K562 (cell line): ENCODE measurements at regions not wholly inside any gene's neighbourhood (a gene's known extent, or its start where the extent isn't known, plus 50 kb on each side); places are given as distances from the start of the nearest gene placed in this dataset.

Source experiments
- ATAC-seq: fragments of 200-7000 bp; cut with Tn5 transposase; 3 replicates; pipeline ENCODE4 v1.9.1; 2020; ENCODE audit warnings: moderate library complexity
- BruUV-seq: library from RNA; stranded (reverse); fragments of 400-500 nt; replicated peaks from 2 replicates; lab custom pipeline; 2021; lab: Mats Ljungman, UMichigan
- CTCF ChIA-PET: fragments of 300-600 bp; formaldehyde crosslinking; extraction: SDS; loops from one replicate; lab custom pipeline; 2021; ENCODE audit warnings: low intra/inter-chr PET ratio; lab: Yijun Ruan, JAX
- POLR2A ChIA-PET: fragments of 300-600, 350-650 bp; sonication (Branson Sonifier 250); formaldehyde crosslinking; extraction: SDS; loops from one replicate; lab custom pipeline; 2021; ENCODE audit warnings: antibody characterized with exemption, inconsistent platforms; lab: Yijun Ruan, JAX
- DNase-seq, 4 experiments: peaks; one replicate each; pipeline versions ENCODE4 v3.0.0 to v3.0.0-alpha.2; 2011 to 2018; ENCODE audit warnings: low spot score in 3 of 4, mixed read lengths in 3 of 4; ENCODE audit errors: extremely low read depth in 1 of 4
- FAIRE-seq: peaks from 2 replicates; lab custom pipeline; 2011; peaks lifted over from hg19 to GRCh38; lab: Jason Lieb, UNC
- H2AFZ ChIP-seq: 2 replicates; pipeline ENCODE4 v1.6.0; 2011; ENCODE audit warnings: low read depth, low read length, control low read depth, inconsistent platforms
- H3K27ac ChIP-seq: fragments of 200-600 bp; 3 replicates; pipeline ENCODE4 v1.8.0; 2011; ENCODE audit warnings: low read depth, mild to moderate bottlenecking, control low read depth, inconsistent platforms, low read length, moderate library complexity, mixed read lengths; ENCODE audit errors: extremely low read depth
- H3K27me3 ChIP-seq, 2 experiments: fragments of 300-600 bp in 1 of 2; 2 replicates in 1 of 2; 3 replicates in 1 of 2; pipeline versions ENCODE4 v1.6.0 to v1.8.0; 2011; ENCODE audit warnings: inconsistent platforms in 2 of 2, low read length in 2 of 2, mild to moderate bottlenecking in 1 of 2, mixed read lengths in 1 of 2, moderate library complexity in 1 of 2; ENCODE audit not compliant: control insufficient read depth in 2 of 2, insufficient read depth in 2 of 2
- H3K36me3 ChIP-seq: fragments of 300-600 bp; 3 replicates; pipeline ENCODE4 v1.8.0; 2011; ENCODE audit warnings: mild to moderate bottlenecking, low read length, inconsistent platforms; ENCODE audit not compliant: control insufficient read depth, insufficient read depth
- H3K4me1 ChIP-seq, 2 experiments: fragments of 200-600 bp in 1 of 2; replicated peaks in 1 of 2; 2 replicates in 1 of 2; 3 replicates in 1 of 2; pipeline versions ENCODE4 v1.5.1 to v1.8.0; 2011; ENCODE audit warnings: inconsistent platforms in 2 of 2, low read length in 2 of 2, mild to moderate bottlenecking in 1 of 2, mixed read lengths in 1 of 2, moderate library complexity in 1 of 2; ENCODE audit not compliant: control insufficient read depth in 2 of 2, insufficient read depth in 2 of 2
- H3K4me2 ChIP-seq: 2 replicates; pipeline ENCODE4 v1.6.1; 2011; ENCODE audit warnings: low read length, control low read depth, inconsistent platforms, mixed read lengths; ENCODE audit not compliant: insufficient read depth
- H3K4me3 ChIP-seq: fragments of 200-600 bp; sonication (generic), shearing (Covaris generic); 2 replicates; pipeline ENCODE4 v1.5.1; 2016; ENCODE audit warnings: control low read depth, inconsistent platforms
- H3K79me2 ChIP-seq: fragments of 200-600 bp; 3 replicates; pipeline ENCODE4 v1.8.0; 2011; ENCODE audit warnings: low read length, inconsistent platforms; ENCODE audit not compliant: control insufficient read depth, insufficient read depth
- H3K9ac ChIP-seq, 2 experiments: 2 replicates each; pipeline versions ENCODE4 v1.6.0 to v1.6.1; 2011; ENCODE audit warnings: low read depth in 2 of 2, low read length in 2 of 2, control low read depth in 1 of 2, inconsistent platforms in 1 of 2, mild to moderate bottlenecking in 1 of 2, mixed read lengths in 1 of 2; ENCODE audit not compliant: insufficient read depth in 1 of 2
- H3K9me1 ChIP-seq: one replicate; pipeline ENCODE4 v1.6.0; 2011; ENCODE audit warnings: inconsistent platforms, mild to moderate bottlenecking, low read length, moderate library complexity; ENCODE audit not compliant: control insufficient read depth, insufficient read depth
- H3K9me3 ChIP-seq: replicated peaks from 2 replicates; pipeline ENCODE4 v1.5.1; 2011; ENCODE audit warnings: low read depth, low read length, inconsistent platforms; ENCODE audit not compliant: control insufficient read depth, insufficient read depth
- H4K20me1 ChIP-seq: replicated peaks from 2 replicates; pipeline ENCODE4 v1.6.1; 2011; ENCODE audit warnings: low read length, inconsistent platforms, mixed read lengths; ENCODE audit not compliant: control insufficient read depth, insufficient read depth
- EP400 ChIP-seq: fragments of 450-650 bp; IDR thresholded peaks from 2 replicates; pipeline ENCODE4 v1.6.1; 2017; ENCODE audit warnings: antibody characterized with exemption, mild to moderate bottlenecking, moderate library complexity
- GTF2B ChIP-seq: IDR thresholded peaks from 2 replicates; pipeline ENCODE4 v1.6.1; 2011; ENCODE audit not compliant: insufficient read length; ENCODE audit errors: extremely low read depth
- MED1 ChIP-seq: sonication (generic); formaldehyde crosslinking; IDR thresholded peaks from 2 replicates; pipeline ENCODE4 v1.8.1; 2023; ENCODE audit warnings: missing genetic modification reagents, borderline replicate concordance
- POLR3A ChIP-seq: IDR thresholded peaks from 2 replicates; pipeline ENCODE4 v1.6.1; 2011; ENCODE audit warnings: borderline replicate concordance, mild to moderate bottlenecking, moderate library complexity; ENCODE audit not compliant: insufficient read length, insufficient read depth; ENCODE audit errors: extremely low read depth
- RBM22 ChIP-seq: fragments of 200-400 bp; formaldehyde crosslinking; IDR thresholded peaks from 2 replicates; pipeline ENCODE4 v1.6.1; 2018; ENCODE audit warnings: low read length, low read depth; ENCODE audit not compliant: poor library complexity, severe bottlenecking
- SRF ChIP-seq, 2 experiments: fragments of 250-450, 450-650 bp in 1 of 2; sonication (Bioruptor Pico) in 1 of 2; sonication (generic) in 1 of 2; formaldehyde crosslinking; IDR thresholded peaks; 2 replicates each; pipeline versions ENCODE4 v1.5.0 to v1.5.1; 2020 to 2022; ENCODE audit warnings: mild to moderate bottlenecking in 1 of 2, missing genetic modification reagents in 1 of 2
- ZBTB7A ChIP-seq: IDR thresholded peaks from 2 replicates; pipeline ENCODE4 v1.6.1; 2011; ENCODE audit warnings: low read depth, mild to moderate bottlenecking, low read length, moderate library complexity, borderline replicate concordance; ENCODE audit not compliant: control insufficient read depth
- ZKSCAN8 ChIP-seq: fragments of 200-800 bp; sonication (Bioruptor generic); IDR thresholded peaks from 2 replicates; pipeline ENCODE4 v1.6.1; 2016; ENCODE audit warnings: missing genetic modification characterization, missing compliant biosample characterization
- ZNF347 ChIP-seq: fragments of 450-650 bp; formaldehyde crosslinking; IDR thresholded peaks from 2 replicates; pipeline ENCODE4 v1.4.0; 2020; ENCODE audit warnings: low read depth, mild to moderate bottlenecking, moderate library complexity
- WGBS: fragments of 100-300 bp; shearing (Covaris generic); methylation state at CpG from one replicate; pipeline ENCODE4 v1.1.6; 2016; ENCODE audit warnings: low coverage, mixed read lengths; ENCODE audit not compliant: insufficient coverage; ENCODE audit errors: missing lambda C conversion rate; 5-methylcytosine and 5-hydroxymethylcytosine counted together
- in situ Hi-C: fragments of 300-500 bp; cut with MboI; formaldehyde crosslinking; loops from 4 replicates; pipeline ENCODE4 v1.15.0; 2018; ENCODE audit warnings: inconsistent platforms, mixed read lengths
- intact Hi-C: fragments of 100-400 bp; cut with micrococcal nuclease; formaldehyde crosslinking; loops from 2 replicates; pipeline ENCODE4 v1.14.2; 2022
- TF ChIP-seq, protein P1 (sequence below): fragments of 250-450 bp; sonication (Bioruptor Pico); IDR thresholded peaks from 2 replicates; pipeline ENCODE4 v1.8.0; 2022; ENCODE audit warnings: moderate library complexity, mild to moderate bottlenecking, inconsistent platforms
- TF ChIP-seq, protein P2 (sequence below), 2 experiments: fragments of 450-650 bp in 1 of 2; sonication (generic) in 1 of 2; formaldehyde crosslinking; conservative IDR thresholded peaks; 2 replicates each; pipeline versions ENCODE4 v1.4.0 to v1.8.1; 2020 to 2022; ENCODE audit warnings: mild to moderate bottlenecking in 1 of 2, missing genetic modification reagents in 1 of 2
- TF ChIP-seq, protein P3 (sequence below): sonication (generic); formaldehyde crosslinking; IDR thresholded peaks from 2 replicates; pipeline ENCODE4 v1.8.1; 2023; ENCODE audit warnings: mild to moderate bottlenecking, missing genetic modification reagents, moderate library complexity

GRCh38 chr18:45444040-45444439 lies 171.2 kb upstream of the SLC14A2 start (continued):
- TF ChIP-seq, protein P1, sequence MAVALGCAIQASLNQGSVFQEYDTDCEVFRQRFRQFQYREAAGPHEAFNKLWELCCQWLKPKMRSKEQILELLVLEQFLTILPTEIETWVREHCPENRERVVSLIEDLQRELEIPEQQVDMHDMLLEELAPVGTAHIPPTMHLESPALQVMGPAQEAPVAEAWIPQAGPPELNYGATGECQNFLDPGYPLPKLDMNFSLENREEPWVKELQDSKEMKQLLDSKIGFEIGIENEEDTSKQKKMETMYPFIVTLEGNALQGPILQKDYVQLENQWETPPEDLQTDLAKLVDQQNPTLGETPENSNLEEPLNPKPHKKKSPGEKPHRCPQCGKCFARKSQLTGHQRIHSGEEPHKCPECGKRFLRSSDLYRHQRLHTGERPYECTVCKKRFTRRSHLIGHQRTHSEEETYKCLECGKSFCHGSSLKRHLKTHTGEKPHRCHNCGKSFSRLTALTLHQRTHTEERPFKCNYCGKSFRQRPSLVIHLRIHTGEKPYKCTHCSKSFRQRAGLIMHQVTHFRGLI (CRISPR knock-in tag): no peak

DNA sequence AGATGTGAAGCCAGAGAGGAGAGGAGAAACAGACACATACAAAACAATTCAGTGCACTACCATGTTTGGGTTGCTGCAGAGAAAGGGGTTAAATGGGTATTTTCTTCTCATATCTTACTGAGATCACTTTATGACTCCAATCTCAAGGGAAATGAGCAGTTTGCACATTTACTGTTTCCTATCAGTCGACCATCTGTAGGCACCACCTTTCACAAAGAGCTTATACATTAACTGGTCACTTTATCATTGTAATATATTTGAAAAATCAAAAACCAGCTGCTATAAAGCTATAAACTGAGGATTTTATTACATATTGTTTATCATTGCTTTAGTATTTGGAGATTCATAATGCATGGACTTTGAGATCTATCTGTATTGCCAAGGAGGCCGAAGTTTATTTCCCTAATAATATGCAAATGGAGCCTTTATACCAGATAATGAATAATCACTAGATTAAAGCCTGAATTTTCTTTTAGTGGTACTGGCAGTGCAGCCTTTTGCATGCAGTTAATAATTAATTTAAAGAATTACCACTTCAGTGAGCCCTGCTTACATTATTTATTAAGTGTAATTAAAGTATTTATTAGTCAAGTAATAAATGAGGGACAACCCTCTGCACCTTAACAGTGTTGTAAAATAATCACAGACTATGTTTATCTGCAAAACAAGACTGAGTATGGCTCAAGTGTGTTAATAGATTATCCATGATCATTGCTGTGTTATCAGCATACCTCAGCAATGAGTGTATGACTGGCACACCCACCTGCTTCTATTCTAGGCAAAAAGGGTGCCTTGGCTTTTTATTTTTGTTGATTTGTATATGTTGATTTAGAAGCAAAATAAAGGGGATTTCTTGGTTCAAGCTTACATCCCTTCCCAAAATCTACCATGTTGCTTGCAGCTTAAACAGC lies 167.7 kb upstream of the SLC14A2 start:
- in situ Hi-C loops (no loop called here), intact Hi-C loops (no loop called here)
- no peaks in the 10 kb centered on the region for H3K27me3 ChIP-seq
- no peak overlapping the region for H2AFZ ChIP-seq
- H3K9me1 ChIP-seq: no peaks in the 10 kb centered on the region
- H4K20me1 ChIP-seq: no peaks in the 10 kb centered on the region
- DNase-seq (no peak), ATAC-seq (no peak), FAIRE-seq (no peak)
- no peaks in the 10 kb centered on the region for H3K79me2 ChIP-seq
- H3K9me3 ChIP-seq: no peaks in the 10 kb centered on the region
- POLR2A ChIA-PET: no interaction called here
- CTCF ChIA-PET: no interaction called here
- no peak for TF ChIP-seq MED1 (CRISPR knock-in tag)
- TF ChIP-seq RBM22: no peak
- no peak for TF ChIP-seq GTF2B
- TF ChIP-seq, protein P2, sequence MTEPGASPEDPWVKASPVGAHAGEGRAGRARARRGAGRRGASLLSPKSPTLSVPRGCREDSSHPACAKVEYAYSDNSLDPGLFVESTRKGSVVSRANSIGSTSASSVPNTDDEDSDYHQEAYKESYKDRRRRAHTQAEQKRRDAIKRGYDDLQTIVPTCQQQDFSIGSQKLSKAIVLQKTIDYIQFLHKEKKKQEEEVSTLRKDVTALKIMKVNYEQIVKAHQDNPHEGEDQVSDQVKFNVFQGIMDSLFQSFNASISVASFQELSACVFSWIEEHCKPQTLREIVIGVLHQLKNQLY (CRISPR knock-in tag; conservative IDR thresholded peaks at IDR 0.05): no peak
- no peak for TF ChIP-seq SRF (CRISPR knock-in tag; IDR thresholded peaks at IDR 0.05)
- TF ChIP-seq, protein P3, sequence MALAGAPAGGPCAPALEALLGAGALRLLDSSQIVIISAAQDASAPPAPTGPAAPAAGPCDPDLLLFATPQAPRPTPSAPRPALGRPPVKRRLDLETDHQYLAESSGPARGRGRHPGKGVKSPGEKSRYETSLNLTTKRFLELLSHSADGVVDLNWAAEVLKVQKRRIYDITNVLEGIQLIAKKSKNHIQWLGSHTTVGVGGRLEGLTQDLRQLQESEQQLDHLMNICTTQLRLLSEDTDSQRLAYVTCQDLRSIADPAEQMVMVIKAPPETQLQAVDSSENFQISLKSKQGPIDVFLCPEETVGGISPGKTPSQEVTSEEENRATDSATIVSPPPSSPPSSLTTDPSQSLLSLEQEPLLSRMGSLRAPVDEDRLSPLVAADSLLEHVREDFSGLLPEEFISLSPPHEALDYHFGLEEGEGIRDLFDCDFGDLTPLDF (CRISPR knock-in tag): no peak
- no peak for TF ChIP-seq POLR3A
- no peak for TF ChIP-seq ZNF347 (CRISPR knock-in tag)
- TF ChIP-seq ZKSCAN8 (CRISPR knock-in tag): no peak
- no peak for TF ChIP-seq ZBTB7A
- TF ChIP-seq EP400: no peak
- H3K9ac ChIP-seq: no peak overlapping the region
- no TSS peak for BruUV-seq
- no peaks in the 10 kb centered on the region for H3K4me1 ChIP-seq
- no peak overlapping the region for H3K4me2 ChIP-seq
- 0% methylated on average over 2 of the region's 2 CpGs for WGBS
- H3K36me3 ChIP-seq: no peaks in the 10 kb centered on the region
- H3K27ac ChIP-seq: no peak overlapping the region
- no peak overlapping the region for H3K4me3 ChIP-seq
